Progenitor cell of endocrine pancreas (in vitro differentiated cells): ENCODE measurements at regions not wholly inside any gene's neighbourhood (a gene's known extent, or its start where the extent isn't known, plus 50 kb on each side); places are given as distances from the start of the nearest gene placed in this dataset.

ENCODE experiments used
- DNase-seq: peaks from one replicate; pipeline ENCODE4 v3.0.0; 2021; ENCODE audit warnings: low spot score; ENCODE audit not compliant: unreplicated experiment
- H3K27ac Mint-ChIP-seq: 2 replicates; pipeline ENCODE4 v1.8.0; 2021; ENCODE audit warnings: mild to moderate bottlenecking, moderate library complexity, mixed read lengths
- H3K27me3 Mint-ChIP-seq: 2 replicates; pipeline ENCODE4 v1.8.0; 2021; ENCODE audit warnings: mixed read lengths
- H3K36me3 Mint-ChIP-seq: 2 replicates; pipeline ENCODE4 v1.8.0; 2022; ENCODE audit warnings: mixed read lengths; ENCODE audit not compliant: insufficient read depth
- H3K4me1 Mint-ChIP-seq: 2 replicates; pipeline ENCODE4 v1.8.0; 2021; ENCODE audit warnings: low read depth, mixed read lengths
- H3K4me3 Mint-ChIP-seq: 2 replicates; pipeline ENCODE4 v1.8.0; 2021; ENCODE audit warnings: low read depth, mild to moderate bottlenecking, moderate library complexity, mixed read lengths
- H3K9me3 Mint-ChIP-seq: 2 replicates; pipeline ENCODE4 v1.8.0; 2021; ENCODE audit warnings: low read depth, mixed read lengths
- CTCF ChIP-seq: fragments of 200-600 bp; sonication (generic); IDR thresholded peaks from one replicate; pipeline ENCODE4 v1.5.0; 2021; ENCODE audit warnings: antibody characterized with exemption, mild to moderate bottlenecking; ENCODE audit not compliant: unreplicated experiment

DNA sequence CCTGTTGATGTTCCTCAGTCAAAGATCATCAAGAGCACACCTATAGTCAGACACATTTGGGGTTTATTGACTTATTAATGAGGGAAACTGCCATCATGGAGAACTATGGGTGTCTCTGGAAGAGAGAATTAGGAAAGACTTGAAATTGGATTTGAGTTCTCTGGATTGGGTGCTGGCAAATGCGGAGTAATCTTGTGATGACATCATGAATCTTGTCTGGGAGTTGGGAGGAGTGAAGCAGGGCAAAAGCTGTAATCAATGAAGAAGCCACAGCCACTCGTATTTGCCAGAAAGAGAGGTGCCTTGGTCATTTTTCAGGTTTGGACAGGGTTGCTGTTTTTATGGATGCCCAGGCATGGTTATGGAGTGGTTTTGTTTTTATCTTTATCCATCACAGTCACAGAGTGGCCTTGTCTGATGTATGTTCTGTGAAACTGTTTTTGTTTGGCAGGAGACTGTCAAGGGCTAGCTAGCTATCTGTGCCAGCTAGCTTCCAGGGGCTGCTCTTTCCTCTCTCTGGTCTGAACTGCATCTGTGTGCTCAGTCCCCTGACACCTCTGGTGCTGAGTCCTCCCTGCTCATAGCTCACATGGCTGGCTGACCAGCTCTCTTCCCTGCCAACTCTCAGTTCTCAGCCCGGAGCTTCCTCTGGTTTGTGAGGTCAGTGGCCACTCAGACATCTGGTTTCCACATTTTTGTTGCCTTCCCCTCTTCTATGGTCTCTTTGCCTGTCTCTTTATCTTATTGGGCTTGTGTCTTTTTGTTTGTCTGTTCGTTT is 193.4 kb upstream of the RMP24 start:
- no peaks in the 10 kb centered on the region for H3K36me3 Mint-ChIP-seq
- DNase-seq: no peak
- no peak for TF ChIP-seq CTCF

DNA sequence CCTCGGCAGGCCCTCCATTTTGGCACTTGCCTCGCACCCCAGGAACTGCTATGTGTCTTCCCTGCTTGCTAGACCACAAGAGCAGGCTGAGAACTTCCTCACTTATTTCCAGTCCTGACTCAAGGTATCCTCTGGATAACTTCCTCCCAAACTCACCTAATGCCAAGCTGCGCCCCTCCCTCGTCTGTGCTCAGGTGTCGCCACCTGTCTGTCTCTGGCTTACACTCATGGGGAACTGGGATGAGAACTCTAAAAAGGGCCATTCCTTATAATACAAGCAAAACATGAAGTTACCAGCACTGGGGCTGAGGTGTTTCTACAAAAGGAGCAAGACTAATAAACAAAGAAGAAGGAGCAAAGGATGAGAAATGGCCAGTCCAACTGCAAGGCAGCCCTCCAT is 191.5 kb upstream of the RMP24 start:
- Mint-ChIP-seq H3K4me3 (no peak overlapping the region), H3K4me1 (no peaks in the 10 kb centered on the region), H3K9me3 (no peaks in the 10 kb centered on the region), H3K36me3 (no peaks in the 10 kb centered on the region), H3K27me3 (peaks cover 11% of the 10 kb centered on the region), H3K27ac (no peak overlapping the region)
- DNase-seq: no peak
- TF ChIP-seq CTCF: no peak

More for the DNA sequence above, 193.4 kb upstream of the RMP24 start:
- H3K27ac Mint-ChIP-seq: no peak overlapping the region
- H3K4me3 Mint-ChIP-seq: no peak overlapping the region
- H3K4me1 Mint-ChIP-seq: no peaks in the 10 kb centered on the region
- no peaks in the 10 kb centered on the region for H3K9me3 Mint-ChIP-seq
- H3K27me3 Mint-ChIP-seq: peaks cover 15% of the 10 kb centered on the region

GRCh38 chr18:35782926-35783325 is 189.6 kb upstream of the RMP24 start:
- no peak overlapping the region for H3K4me3 Mint-ChIP-seq
- no peak for DNase-seq
- no peak overlapping the region for H3K27ac Mint-ChIP-seq
- no peaks in the 10 kb centered on the region for H3K4me1 Mint-ChIP-seq
- no peak for TF ChIP-seq CTCF
- H3K36me3 Mint-ChIP-seq: no peaks in the 10 kb centered on the region
- no peaks in the 10 kb centered on the region for H3K9me3 Mint-ChIP-seq
- peaks cover 11% of the 10 kb centered on the region for H3K27me3 Mint-ChIP-seq

- H3K27me3 Mint-ChIP-seq: no peaks in the 10 kb centered on the region
- H3K36me3 Mint-ChIP-seq: no peaks in the 10 kb centered on the region
- TF ChIP-seq CTCF: no peak
- DNase-seq: no peak
- no peak overlapping the region for H3K27ac Mint-ChIP-seq
- no peak overlapping the region for H3K4me3 Mint-ChIP-seq
- H3K9me3 Mint-ChIP-seq: no peaks in the 10 kb centered on the region
- H3K4me1 Mint-ChIP-seq: no peaks in the 10 kb centered on the region
Measured at GRCh38 chr18:35786365-35787042, 186.0 kb upstream of the RMP24 start.

DNA sequence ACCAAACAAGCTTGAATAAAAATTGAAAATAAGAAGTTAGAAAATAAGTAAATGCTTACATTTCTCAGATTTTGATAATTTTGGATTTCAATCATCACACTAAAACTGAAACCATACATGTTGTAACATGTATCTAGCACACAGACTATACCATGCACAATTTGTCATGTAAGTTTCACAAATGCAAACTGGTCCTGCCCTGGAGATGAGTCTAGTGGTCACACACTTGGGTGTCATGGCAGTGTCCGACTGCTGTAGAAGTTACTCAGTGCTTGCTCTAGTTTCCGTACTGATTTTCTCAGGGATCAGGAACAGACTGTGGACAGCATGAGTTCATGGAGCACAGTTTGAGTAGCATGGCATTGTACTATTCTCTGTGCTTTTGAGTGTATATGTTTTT is 182.9 kb upstream of the RMP24 start:
- Mint-ChIP-seq H3K4me3 (no peak overlapping the region), H3K4me1 (no peaks in the 10 kb centered on the region), H3K36me3 (no peaks in the 10 kb centered on the region), H3K27ac (no peak overlapping the region), H3K27me3 (no peaks in the 10 kb centered on the region), H3K9me3 (no peaks in the 10 kb centered on the region)
- TF ChIP-seq CTCF: no peak
- no peak for DNase-seq
